Neural cell (in vitro differentiated cells): ENCODE measurements at regions not wholly inside any gene's neighbourhood (a gene's known extent, or its start where the extent isn't known, plus 50 kb on each side); places are given as distances from the start of the nearest gene placed in this dataset.

Experiments used
- H2AFZ ChIP-seq: fragments of 200-600, 300-800 bp; sonication (generic), shearing (Covaris generic); 2 replicates; pipeline ENCODE4 v1.6.0; 2014; ENCODE audit warnings: low read depth, mild to moderate bottlenecking, antibody characterized with exemption, low read length, moderate library complexity
- H3F3A ChIP-seq: fragments of 200-600 bp; shearing (Covaris generic); 2 replicates; pipeline ENCODE4 v1.6.1; 2016; ENCODE audit warnings: mild to moderate bottlenecking, moderate library complexity, mixed read lengths, antibody characterized with exemption, low read length; ENCODE audit not compliant: insufficient read depth, poor library complexity, severe bottlenecking
- H3K27ac ChIP-seq: fragments of 200-600, 300-800 bp; sonication (generic), shearing (Covaris generic); 2 replicates; pipeline ENCODE4 v1.5.1; 2014; ENCODE audit warnings: mild to moderate bottlenecking, low read length, moderate library complexity
- H3K27me3 ChIP-seq: fragments of 300-800, 200-600 bp; sonication (generic), shearing (Covaris generic); 2 replicates; pipeline ENCODE4 v1.6.0; 2014; ENCODE audit warnings: mild to moderate bottlenecking, low read depth, low read length, moderate library complexity; ENCODE audit not compliant: insufficient read depth
- H3K36me3 ChIP-seq: fragments of 300-800, 200-600 bp; sonication (generic), shearing (Covaris generic); 2 replicates; pipeline ENCODE4 v1.5.1; 2014; ENCODE audit warnings: mild to moderate bottlenecking, antibody characterized with exemption, low read length, moderate library complexity; ENCODE audit not compliant: insufficient read depth
- H3K4me2 ChIP-seq: fragments of 300-800, 200-600 bp; sonication (generic), shearing (Covaris generic); 2 replicates; pipeline ENCODE4 v1.6.0; 2014; ENCODE audit warnings: mild to moderate bottlenecking, low read length
- H3K4me3 ChIP-seq: fragments of 300-800, 200-600 bp; sonication (generic), shearing (Covaris generic); 2 replicates; pipeline ENCODE4 v1.5.1; 2014; ENCODE audit warnings: mild to moderate bottlenecking, low read length, moderate library complexity
- H3K79me2 ChIP-seq: fragments of 200-600 bp; shearing (Covaris generic); replicated peaks from 2 replicates; pipeline ENCODE4 v1.6.0; 2014; ENCODE audit warnings: mild to moderate bottlenecking, low read length, moderate library complexity; ENCODE audit not compliant: insufficient read depth
- H3K9ac ChIP-seq: fragments of 300-800, 200-600 bp; sonication (generic), shearing (Covaris generic); 2 replicates; pipeline ENCODE4 v1.6.1; 2016; ENCODE audit warnings: mild to moderate bottlenecking, low read length, mixed read lengths
- H3K9me2 ChIP-seq: fragments of 200-600 bp; shearing (Covaris generic); 2 replicates; pipeline ENCODE4 v1.6.1; 2016; ENCODE audit warnings: mild to moderate bottlenecking, low read length, mixed read lengths; ENCODE audit not compliant: insufficient read depth
- H3K9me3 ChIP-seq: fragments of 200-600, 300-800 bp; sonication (generic), shearing (Covaris generic); 2 replicates; pipeline ENCODE4 v1.6.1; 2016; ENCODE audit warnings: mild to moderate bottlenecking, mixed run types, low read length, moderate library complexity, mixed read lengths
- H4K20me1 ChIP-seq: fragments of 200-600 bp; shearing (Covaris generic); 2 replicates; pipeline ENCODE4 v1.6.1; 2016; ENCODE audit warnings: mild to moderate bottlenecking, mixed run types; ENCODE audit not compliant: insufficient read depth
- CTCF ChIP-seq: fragments of 450-650 bp; IDR thresholded peaks from 2 replicates; pipeline ENCODE4 v1.5.1; 2014; ENCODE audit warnings: antibody characterized with exemption, mild to moderate bottlenecking, moderate library complexity; ENCODE audit not compliant: poor library complexity, severe bottlenecking
- EP300 ChIP-seq: fragments of 450-650 bp; conservative IDR thresholded peaks from 2 replicates; pipeline ENCODE4 v1.6.1; 2014; ENCODE audit warnings: antibody characterized with exemption, mild to moderate bottlenecking, moderate library complexity; ENCODE audit not compliant: poor library complexity, severe bottlenecking
- EZH2 ChIP-seq: fragments of 200-600, 300-800 bp; shearing (Covaris generic), sonication (generic); IDR thresholded peaks from 2 replicates; pipeline ENCODE4 v1.6.1; 2014; ENCODE audit warnings: antibody characterized with exemption, low read length, borderline replicate concordance, mild to moderate bottlenecking; ENCODE audit not compliant: insufficient read depth, poor library complexity, severe bottlenecking
- MXI1 ChIP-seq: fragments of 450-650 bp; conservative IDR thresholded peaks from 2 replicates; pipeline ENCODE4 v1.6.1; 2014; ENCODE audit warnings: antibody characterized with exemption, mild to moderate bottlenecking; ENCODE audit not compliant: poor library complexity, severe bottlenecking
- POLR2AphosphoS5 ChIP-seq: IDR thresholded peaks from 2 replicates; pipeline ENCODE4 v1.6.1; 2012
- RAD21 ChIP-seq: fragments of 450-650 bp; conservative IDR thresholded peaks from 2 replicates; pipeline ENCODE4 v1.6.1; 2014; ENCODE audit warnings: antibody characterized with exemption, mild to moderate bottlenecking, moderate library complexity
- REST ChIP-seq: IDR thresholded peaks from 2 replicates; pipeline ENCODE4 v1.6.1; 2012; ENCODE audit warnings: borderline replicate concordance
- SMC3 ChIP-seq: fragments of 450-650 bp; conservative IDR thresholded peaks from 2 replicates; pipeline ENCODE4 v1.6.1; 2014; ENCODE audit warnings: antibody characterized with exemption, mild to moderate bottlenecking, moderate library complexity; ENCODE audit not compliant: poor library complexity
- TAF1 ChIP-seq: IDR thresholded peaks from 2 replicates; pipeline ENCODE4 v1.6.1; 2012; ENCODE audit warnings: low read depth

GRCh38 chr5:158116965-158117364 is 258.0 kb upstream of the CLINT1 start:
- H3K9me2 ChIP-seq: no peaks in the 10 kb centered on the region
- H3K4me3 ChIP-seq: no peak overlapping the region
- no peak overlapping the region for H3K27ac ChIP-seq
- H3K79me2 ChIP-seq: no peaks in the 10 kb centered on the region
- no peak overlapping the region for H3K9ac ChIP-seq
- no peaks in the 10 kb centered on the region for H3K36me3 ChIP-seq
- H2AFZ ChIP-seq: no peak overlapping the region
- H4K20me1 ChIP-seq: no peaks in the 10 kb centered on the region
- no peaks in the 10 kb centered on the region for H3F3A ChIP-seq
- no peak overlapping the region for H3K4me2 ChIP-seq
- no peaks in the 10 kb centered on the region for H3K27me3 ChIP-seq
- no peaks in the 10 kb centered on the region for H3K9me3 ChIP-seq
- TF ChIP-seq EP300: no peak
- no peak for TF ChIP-seq RAD21
- no peak for TF ChIP-seq EZH2
- no peak for TF ChIP-seq TAF1
- no peak for TF ChIP-seq SMC3
- no peak for TF ChIP-seq MXI1
- TF ChIP-seq CTCF: no peak

GRCh38 chr5:158115468-158115867 is 256.5 kb upstream of the CLINT1 start:
- Histone ChIP-seq H3K9ac (no peak overlapping the region), H3K27me3 (no peaks in the 10 kb centered on the region), H3F3A (no peaks in the 10 kb centered on the region), H3K79me2 (no peaks in the 10 kb centered on the region), H3K36me3 (no peaks in the 10 kb centered on the region), H3K4me2 (no peak overlapping the region), H3K4me3 (no peak overlapping the region), H4K20me1 (no peaks in the 10 kb centered on the region), H3K9me3 (no peaks in the 10 kb centered on the region), H2AFZ (no peak overlapping the region), H3K9me2 (no peaks in the 10 kb centered on the region), H3K27ac (no peak overlapping the region)
- no peak for TF ChIP-seq REST
- TF ChIP-seq POLR2AphosphoS5: no peak

- H3K27ac ChIP-seq: no peak overlapping the region
- no peaks in the 10 kb centered on the region for H3F3A ChIP-seq
- H3K27me3 ChIP-seq: no peaks in the 10 kb centered on the region
- H3K9me3 ChIP-seq: no peaks in the 10 kb centered on the region
- TF ChIP-seq EP300 (no peak), RAD21 (no peak), SMC3 (no peak), TAF1 (no peak), POLR2AphosphoS5 (no peak), REST (no peak), MXI1 (no peak), CTCF (no peak), EZH2 (no peak)
- H2AFZ ChIP-seq: no peak overlapping the region
- H3K9ac ChIP-seq: no peak overlapping the region
- no peak overlapping the region for H3K4me3 ChIP-seq
- H4K20me1 ChIP-seq: no peaks in the 10 kb centered on the region
- H3K79me2 ChIP-seq: no peaks in the 10 kb centered on the region
- no peaks in the 10 kb centered on the region for H3K36me3 ChIP-seq
- no peak overlapping the region for H3K4me2 ChIP-seq
- no peaks in the 10 kb centered on the region for H3K9me2 ChIP-seq
These were observed 249.2 kb upstream of the CLINT1 start for GRCh38 chr5:158108177-158108576.
